HG02981 (cell line): ENCODE measurements at regions not wholly inside any gene's neighbourhood (a gene's known extent, or its start where the extent isn't known, plus 50 kb on each side); places are given as distances from the start of the nearest gene placed in this dataset.

Experiments
- ATAC-seq: cut with Tn5 transposase; IDR thresholded peaks from one replicate; pipeline ENCODE4 v1.9.1; 2021; ENCODE audit warnings: mild to moderate bottlenecking, moderate library complexity; ENCODE audit not compliant: unreplicated experiment

DNA sequence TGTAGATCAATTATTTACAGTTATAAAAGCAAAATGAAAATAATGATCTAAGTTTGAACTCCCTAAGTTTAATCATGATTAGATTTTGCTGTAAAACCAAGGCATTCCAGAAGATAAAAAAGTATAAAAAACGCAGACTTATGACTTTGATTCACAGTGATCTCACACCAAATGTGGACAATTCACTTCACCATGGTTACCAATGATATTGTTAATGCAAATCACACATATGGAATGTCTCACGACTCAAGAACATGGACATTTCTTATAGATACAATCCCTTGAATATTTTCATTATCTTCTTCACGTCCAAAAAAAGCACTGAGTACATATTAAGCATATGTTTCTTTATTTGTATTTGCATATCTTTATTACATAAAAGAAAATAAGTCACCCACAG, 1054.2 kb downstream of the NAALADL2 start:
- ATAC-seq = no peak

DNA sequence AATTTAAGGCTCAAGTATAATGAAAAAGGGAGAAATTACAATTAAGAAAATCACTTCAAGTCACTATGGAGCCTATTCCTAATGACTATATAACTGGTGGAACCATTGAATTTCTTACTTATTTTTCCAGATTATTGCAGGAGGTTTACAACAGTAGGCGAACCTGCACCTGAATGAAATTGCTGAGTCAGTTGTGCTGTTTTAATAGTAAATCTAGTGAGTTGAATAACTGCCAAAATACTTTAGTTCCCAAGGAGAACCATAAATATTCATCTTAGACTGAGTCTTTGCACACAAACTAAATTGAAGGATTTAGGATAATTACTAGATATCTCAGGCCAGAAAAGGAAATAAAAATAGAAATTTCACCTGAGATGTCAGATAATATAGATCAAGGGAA, 1052.8 kb downstream of the NAALADL2 start:
- no peak for ATAC-seq

DNA sequence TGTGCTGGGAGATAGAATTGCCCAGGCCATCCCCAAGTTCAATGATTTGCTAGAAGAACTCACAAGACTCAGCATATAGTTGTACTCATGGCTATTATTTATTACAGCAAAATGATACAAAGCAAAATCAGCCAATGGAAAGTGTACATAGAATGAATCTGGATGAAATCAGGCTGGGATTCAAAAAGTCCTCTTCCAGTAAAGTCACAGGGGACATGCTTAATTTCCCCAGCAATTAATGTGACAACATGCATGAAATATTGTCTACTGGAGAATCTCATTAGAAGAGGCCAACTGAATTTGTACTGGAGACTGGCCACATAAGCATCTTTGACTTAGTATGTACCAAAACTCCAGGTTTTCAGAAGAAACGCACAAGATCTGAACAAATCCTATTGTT, 1043.1 kb downstream of the NAALADL2 start:
- no peak for ATAC-seq

DNA sequence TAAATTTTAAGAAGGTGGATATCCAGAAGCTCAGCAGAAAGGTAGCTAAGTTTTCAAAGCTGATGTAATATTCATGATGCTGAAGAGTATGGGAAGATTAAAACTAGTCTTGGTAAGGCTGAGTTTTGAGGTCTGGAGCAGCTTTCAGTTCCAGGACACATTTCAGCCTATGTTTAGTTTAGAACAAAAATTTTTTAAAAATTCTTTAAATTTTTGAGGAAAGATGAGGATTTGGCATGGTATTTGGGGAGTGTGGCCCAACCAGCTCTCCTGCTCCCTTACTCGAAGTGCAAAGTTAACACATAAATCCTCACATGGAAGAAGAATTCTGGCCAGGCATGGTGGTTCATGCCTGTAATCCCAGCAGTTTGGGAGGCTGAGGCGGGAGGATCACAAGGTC, 1039.1 kb downstream of the NAALADL2 start:
- no peak for ATAC-seq

DNA sequence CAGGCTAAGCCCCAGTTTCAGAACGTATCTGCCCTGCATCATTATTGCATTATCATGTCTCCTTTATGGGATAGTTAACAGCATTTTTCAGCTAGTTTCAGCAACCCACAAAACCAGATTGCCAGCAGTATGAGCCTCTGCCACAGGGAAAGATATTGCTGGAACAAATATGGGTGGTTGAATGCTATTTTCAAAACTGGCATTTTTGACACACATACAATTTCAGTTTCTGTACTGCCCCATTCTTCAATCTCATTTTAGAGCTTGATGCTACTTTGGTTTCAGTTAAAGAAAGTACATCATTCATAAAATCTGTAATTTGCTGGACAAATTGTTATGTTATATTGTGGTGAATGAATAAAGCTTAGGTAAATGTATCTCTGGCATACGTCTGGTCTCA, 1037.5 kb downstream of the NAALADL2 start:
- no peak for ATAC-seq

DNA sequence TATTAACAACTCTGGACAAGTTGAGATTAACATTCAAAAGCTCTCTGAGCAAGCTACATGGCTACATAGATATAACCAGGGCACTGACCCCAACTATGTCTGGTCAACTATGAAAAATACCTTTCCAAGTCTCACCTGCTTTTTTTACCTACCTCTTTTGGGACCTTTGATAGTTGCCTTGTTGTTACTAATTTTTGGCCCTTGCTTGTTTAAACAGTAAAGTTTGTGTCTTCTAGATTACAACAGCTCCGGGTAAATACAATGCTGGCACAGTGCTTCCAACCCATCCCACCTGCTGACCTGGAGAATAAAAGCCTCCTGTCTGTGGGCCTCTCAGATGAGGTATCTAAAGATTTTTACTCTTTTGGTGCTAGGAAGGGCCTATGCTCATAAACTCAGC, 1036.6 kb downstream of the NAALADL2 start:
- no peak for ATAC-seq

DNA sequence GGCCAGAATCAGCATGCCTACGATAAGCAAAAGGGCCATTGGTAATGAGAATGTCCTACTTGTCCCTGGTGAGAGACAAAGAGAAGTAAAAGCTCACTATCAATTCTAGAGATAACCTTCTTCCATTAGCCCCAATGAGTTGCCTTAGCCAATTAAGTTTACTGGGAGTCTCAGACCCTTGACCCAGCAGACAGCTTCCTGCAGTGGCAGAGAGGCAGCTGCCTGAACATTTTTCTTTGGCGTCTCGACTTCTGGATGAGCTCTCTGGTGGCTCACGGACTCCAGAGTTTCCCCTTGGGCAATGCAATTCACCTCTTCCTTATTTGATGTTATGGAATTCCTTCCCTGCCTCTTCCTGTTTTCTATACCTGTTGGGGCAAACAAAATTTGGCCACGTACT, 1034.4 kb downstream of the NAALADL2 start:
- no peak for ATAC-seq

DNA sequence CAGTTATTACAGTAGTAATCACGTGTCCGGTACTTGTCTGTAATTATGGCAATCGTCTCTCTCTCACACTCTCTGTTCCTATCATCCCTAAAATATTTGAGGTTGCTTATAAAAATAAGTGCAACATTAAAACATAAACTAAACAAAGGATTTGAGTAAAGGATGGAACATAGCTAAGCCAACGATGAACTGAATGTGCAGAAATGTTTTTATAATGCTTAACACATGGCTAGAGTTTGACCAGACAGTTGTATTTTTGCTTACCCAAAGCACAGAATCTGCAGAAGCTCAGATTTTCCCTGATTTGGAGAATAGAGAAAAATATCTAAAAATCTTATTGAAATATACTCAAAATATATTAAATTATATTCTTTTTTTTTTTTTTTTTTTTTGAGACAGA, 1030.9 kb downstream of the NAALADL2 start:
- ATAC-seq = no peak

DNA sequence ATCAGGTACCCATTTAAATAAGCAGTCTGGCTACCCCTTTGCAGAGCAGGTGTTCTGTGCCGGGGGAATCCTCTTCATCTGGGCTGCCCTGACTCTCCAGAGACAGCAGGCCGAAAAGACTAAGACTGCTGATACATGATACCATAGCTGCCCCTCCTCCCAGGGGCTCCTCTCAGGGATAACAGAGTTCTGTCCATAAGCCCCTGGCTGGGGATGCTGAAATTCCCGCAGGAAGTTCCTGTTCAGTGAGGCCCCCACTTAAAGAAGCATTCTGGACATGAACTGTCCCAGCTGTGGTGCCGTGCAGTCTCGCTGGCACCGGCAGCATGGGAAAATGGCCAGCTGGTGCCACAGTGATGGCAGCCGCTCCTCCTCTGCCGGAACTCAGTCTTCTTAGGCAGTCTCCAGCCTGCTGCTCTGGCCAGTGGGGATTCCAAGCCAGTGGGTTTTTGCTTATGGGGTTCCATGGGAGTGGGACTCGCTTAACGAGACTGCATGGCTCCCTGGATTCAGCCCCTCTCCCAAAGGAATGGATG, 1026.2 kb downstream of the NAALADL2 start:
- no peak for ATAC-seq

DNA sequence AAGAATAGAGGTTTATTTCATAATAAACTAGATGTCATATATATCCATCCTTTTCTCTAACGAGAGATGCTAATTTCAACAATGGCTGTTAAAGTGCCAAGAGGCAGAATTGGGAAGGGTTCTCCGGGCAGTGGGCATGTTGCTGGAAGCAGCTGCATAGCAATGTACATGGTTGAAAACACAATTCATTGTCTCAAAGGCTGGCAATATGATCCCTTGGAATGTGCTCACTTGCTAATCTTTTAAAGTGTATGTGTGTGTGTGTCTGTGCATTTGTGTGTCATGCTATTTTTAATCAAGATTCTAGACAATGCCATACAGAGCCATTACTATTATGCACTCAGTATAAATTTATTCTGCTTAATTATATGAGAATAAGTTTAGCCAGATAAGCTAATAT, 1020.3 kb downstream of the NAALADL2 start:
- ATAC-seq = no peak

DNA sequence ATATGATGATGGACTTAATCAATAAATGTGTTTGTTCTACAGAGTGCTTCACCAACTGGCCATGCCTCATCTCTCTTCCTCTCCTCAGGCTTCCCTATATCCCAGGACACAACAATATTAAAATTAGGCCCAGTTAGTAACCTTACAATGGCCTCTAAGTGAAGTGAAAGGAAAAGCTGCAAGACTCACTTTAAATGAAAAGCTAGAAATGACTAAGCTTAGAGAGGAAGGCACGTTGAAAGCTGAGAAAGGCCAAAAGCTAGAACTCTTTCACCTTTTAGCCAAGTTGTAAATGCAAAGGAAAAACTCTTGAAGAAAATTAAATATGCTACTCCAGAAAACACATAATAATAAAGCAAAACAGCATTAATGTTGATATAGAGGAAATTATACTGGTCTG, 1010.3 kb downstream of the NAALADL2 start:
- ATAC-seq = no peak

DNA sequence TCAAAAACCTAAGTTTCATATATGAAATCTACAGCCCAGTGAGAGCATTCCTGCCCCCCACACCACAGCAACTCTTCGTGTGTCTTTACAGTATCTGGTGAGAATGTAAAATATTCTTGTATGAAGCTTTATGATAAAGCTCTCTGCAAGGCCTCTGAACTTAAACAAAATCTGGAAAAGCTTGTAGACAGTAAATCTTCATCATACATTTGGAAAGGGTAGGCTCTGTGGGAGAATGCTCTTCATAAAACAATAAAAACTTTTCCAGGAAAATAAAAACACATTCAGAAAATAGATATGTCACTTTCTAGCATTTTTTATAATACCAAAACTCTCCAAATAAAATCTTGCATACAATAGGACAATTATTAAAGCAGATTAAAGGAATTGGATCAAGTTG, 1009.5 kb downstream of the NAALADL2 start:
- ATAC-seq = no peak

DNA sequence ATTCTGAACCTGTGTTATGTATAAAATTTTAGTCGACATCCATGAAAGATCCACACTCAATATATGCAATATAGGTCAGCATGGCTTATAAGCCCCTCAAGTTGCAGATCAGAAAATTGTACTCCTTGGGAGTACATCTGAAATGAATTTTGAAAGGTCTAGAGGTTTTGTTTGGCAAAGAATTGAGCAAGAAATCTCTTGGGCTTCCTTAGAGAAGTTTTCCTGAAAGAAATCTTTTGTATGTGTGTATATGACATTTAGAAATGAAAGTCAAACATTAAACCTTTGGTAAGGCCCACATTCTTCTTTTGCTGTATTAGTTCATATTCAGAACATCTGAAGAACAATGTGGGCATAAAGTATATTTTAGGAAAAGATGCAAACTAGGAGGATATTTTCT, 1006.6 kb downstream of the NAALADL2 start:
- no peak for ATAC-seq

DNA sequence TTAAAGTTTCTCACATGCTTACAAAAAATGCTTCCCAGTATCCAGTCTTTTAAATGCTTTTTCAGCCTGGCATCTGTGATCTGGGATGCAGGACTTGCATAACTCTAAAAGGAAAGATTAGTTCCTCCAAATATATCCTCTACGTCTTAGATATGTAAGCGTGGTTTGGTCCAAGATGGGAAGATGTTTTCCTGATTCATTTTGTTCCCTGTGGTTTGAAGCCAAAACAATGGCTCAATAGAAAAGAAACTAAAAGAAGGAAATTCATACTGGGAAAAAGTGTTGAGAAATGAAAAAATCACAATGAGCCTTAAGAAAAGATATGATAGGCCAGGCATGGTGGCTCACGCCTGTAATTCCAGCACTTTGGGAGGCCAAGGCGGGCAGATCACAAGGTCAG, 1002.8 kb downstream of the NAALADL2 start:
- ATAC-seq = no peak
